OCI-LY1 (cell line): ENCODE measurements at regions not wholly inside any gene's neighbourhood (a gene's known extent, or its start where the extent isn't known, plus 50 kb on each side); places are given as distances from the start of the nearest gene placed in this dataset.

ENCODE experiments used
- EZH2 ChIP-seq: fragments of 200-600 bp; sonication (generic), shearing (Covaris generic); IDR thresholded peaks from 2 replicates; pipeline ENCODE4 v1.8.0; 2017; ENCODE audit warnings: borderline replicate concordance, mixed run types, mild to moderate bottlenecking, antibody characterized with exemption, low read length, moderate library complexity, mixed read lengths
- TF ChIP-seq, protein P1 (sequence below): fragments of 200-600 bp; sonication (generic), shearing (Covaris generic); IDR thresholded peaks from 2 replicates; pipeline ENCODE4 v1.5.1; 2017; ENCODE audit warnings: mild to moderate bottlenecking, antibody characterized with exemption, low read length, moderate library complexity, mixed read lengths

DNA sequence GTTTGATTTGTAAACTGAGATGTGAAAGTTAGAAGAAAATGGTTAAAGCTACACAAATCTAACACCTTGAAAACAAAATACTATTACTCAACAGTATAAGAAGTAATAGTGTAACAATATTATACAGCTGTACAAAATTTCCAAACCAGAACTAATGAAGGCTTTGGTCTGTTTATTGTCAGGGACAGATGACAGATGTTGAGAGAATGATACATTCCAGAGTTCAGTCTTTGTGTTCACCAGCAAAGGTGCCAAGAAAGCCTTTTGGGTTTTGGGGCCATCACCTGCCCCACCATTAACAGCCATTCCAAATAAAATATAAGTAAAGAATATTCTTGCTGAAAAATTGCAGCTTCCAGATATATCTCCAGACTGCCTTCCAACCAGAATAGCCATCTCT is 439.3 kb downstream of the PCDH20 start:
- TF ChIP-seq, protein P1, sequence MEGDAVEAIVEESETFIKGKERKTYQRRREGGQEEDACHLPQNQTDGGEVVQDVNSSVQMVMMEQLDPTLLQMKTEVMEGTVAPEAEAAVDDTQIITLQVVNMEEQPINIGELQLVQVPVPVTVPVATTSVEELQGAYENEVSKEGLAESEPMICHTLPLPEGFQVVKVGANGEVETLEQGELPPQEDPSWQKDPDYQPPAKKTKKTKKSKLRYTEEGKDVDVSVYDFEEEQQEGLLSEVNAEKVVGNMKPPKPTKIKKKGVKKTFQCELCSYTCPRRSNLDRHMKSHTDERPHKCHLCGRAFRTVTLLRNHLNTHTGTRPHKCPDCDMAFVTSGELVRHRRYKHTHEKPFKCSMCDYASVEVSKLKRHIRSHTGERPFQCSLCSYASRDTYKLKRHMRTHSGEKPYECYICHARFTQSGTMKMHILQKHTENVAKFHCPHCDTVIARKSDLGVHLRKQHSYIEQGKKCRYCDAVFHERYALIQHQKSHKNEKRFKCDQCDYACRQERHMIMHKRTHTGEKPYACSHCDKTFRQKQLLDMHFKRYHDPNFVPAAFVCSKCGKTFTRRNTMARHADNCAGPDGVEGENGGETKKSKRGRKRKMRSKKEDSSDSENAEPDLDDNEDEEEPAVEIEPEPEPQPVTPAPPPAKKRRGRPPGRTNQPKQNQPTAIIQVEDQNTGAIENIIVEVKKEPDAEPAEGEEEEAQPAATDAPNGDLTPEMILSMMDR = no peak
- no peak for TF ChIP-seq EZH2
